CMK (cell line): ENCODE measurements at regions not wholly inside any gene's neighbourhood (a gene's known extent, or its start where the extent isn't known, plus 50 kb on each side); places are given as distances from the start of the nearest gene placed in this dataset.
"Not testable (repeated sequence)": the region's sequence is repeated elsewhere in the genome, so short reads cannot be mapped to it uniquely, and the experiment has no call there.

Experiments used
- DNase-seq: peaks from one replicate; pipeline ENCODE4 v3.0.0-alpha.2; 2010; ENCODE audit warnings: low read depth

GRCh38 chr7:98728555-98728954 is 111.5 kb downstream of the NPTX2 start:
- DNase-seq: no peak

- no peak for DNase-seq
Observed at GRCh38 chr7:98729121-98729520, 112.0 kb downstream of the NPTX2 start.

GRCh38 chr7:98730326-98730725 is 113.2 kb downstream of the NPTX2 start:
- no peak for DNase-seq

GRCh38 chr7:98731651-98732050 is 114.6 kb downstream of the NPTX2 start:
- no peak for DNase-seq

DNA sequence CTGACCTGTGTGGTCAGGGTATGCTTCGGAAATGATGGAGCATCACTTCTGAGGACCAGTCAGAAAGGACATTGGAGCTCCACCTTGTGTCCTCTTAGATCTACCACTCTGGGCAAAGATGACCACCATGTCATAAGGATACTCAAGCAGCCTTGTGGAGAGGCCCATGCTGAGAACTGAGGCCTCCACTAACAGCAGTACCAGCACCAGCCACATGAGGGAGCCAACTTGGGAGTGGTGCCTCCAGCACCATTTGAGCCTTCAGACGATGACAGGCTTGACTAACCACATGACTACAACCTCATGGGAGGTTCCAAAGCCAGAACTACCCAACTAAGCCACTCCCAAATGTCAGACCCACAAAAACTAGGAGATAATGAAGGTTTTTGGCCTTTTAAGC is 116.0 kb downstream of the NPTX2 start:
- peak; percentile 52 for DNase-seq

GRCh38 chr7:98735801-98736200 is 118.7 kb downstream of the NPTX2 start:
- no peak for DNase-seq

DNA sequence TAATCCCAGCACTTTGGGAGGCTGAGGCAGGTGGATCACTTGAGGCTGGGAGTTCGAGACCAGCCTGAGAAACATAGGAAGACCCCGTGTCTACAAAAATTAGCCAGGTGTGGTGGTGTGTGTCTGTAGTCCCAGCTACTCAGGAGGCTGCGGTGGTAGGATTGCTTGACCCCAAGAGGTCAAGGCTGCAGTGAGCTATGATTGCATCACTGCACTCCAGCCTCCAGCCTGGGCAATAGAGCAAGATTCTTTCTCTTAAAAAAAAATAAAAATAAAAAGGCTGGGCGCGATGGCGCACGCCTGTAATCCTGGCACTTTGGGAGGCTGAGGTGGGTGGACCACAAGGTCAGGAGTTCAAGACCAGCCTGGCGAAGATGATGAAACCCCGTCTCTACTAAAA is 119.4 kb downstream of the NPTX2 start:
- DNase-seq: not testable (repeated sequence)

DNA sequence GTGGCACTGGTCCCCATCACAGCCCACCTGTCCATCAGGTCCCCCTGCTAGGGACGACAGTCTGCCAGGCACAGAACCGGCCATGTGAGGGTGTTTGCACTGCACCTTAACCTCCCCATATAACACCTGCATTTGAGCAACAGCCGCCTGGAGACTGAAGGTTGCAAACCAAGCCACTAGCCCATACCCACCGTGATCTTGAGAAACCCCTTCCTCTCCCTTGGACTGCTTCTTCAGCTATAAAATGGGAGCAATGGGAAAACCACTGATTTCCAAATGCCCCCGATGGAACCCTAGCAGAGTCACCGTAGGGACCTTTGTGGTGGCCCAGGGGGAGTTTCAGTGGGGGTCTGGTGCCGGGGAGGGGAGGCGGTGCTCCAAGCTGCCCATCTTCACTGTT is 120.1 kb downstream of the NPTX2 start:
- no peak for DNase-seq

DNA sequence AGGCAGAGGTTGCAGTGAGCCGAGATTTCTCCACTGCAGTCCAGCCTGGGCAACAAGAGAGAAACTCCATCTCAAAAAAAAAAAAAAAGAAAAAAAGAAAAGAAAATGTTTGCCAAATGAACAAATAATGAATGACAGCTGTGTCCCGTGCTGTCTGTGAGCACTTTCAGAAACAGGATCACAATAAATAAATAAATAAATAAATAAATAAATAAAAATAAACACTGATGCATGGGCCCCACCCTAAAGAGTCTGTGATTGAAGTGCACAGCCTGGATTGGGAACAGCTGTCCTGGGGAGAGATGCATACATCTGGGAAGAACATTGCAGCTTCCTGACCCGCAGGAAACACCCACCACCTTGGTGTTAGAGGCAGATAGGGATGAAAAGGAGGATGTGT is 123.6 kb downstream of the NPTX2 start:
- no peak for DNase-seq

DNA sequence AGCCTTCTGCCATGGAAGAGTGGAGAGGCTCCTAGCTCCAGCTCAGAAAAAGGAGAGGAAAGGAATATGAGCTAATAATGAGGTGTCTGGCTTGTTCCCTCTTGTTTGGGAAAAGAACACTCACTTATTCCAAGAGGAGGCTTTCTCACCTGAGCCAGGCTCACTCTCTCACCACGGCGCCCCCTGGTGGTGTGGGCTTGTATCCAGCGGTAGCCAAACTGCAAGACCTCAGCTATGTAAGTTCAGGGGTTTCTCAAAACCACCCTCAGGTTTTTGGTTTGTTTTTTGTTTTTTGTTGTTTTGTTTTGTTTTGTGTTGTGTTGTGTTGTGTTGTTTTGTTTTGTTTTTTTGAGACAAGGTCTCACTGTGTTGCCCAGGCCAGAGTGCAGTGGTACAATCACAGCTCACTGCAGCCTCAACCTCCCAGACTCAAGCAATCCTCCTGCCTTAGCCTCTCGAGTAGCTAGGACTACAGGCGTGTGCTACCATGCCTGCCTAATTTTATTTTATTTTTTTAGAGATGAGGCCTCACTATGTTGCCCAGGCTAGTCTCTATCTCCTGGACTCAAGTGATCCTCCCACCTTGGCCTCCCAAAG is 124.0 kb downstream of the TMEM130 start:
- DNase-seq: peak; percentile 33

GRCh38 chr7:98748090-98748489 is 121.7 kb downstream of the TMEM130 start:
- no peak for DNase-seq

DNA sequence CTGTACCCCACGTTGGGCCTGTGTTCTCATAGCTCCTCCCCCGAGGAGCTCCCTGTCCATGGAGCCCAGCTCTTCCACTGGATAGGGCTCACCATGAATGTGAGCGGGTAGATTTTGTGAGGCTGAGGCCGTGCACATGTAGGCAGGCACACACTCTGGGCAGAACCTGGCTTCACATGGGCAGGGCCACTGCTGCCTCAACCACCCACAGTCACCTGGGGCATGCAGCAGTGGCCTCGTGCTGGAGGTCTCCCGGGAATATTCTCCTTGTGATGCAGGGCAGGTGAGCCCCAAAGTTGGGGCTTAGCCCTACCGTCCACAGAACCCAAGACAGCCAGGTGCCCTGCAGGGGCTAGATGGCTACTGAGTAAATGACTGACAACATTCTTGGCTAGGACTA is 116.6 kb downstream of the TMEM130 start:
- no peak for DNase-seq

GRCh38 chr7:98753989-98754479 is 115.8 kb downstream of the TMEM130 start:
- DNase-seq: no peak

- no peak for DNase-seq
Observed at GRCh38 chr7:98755138-98755898, 114.5 kb downstream of the TMEM130 start.

DNA sequence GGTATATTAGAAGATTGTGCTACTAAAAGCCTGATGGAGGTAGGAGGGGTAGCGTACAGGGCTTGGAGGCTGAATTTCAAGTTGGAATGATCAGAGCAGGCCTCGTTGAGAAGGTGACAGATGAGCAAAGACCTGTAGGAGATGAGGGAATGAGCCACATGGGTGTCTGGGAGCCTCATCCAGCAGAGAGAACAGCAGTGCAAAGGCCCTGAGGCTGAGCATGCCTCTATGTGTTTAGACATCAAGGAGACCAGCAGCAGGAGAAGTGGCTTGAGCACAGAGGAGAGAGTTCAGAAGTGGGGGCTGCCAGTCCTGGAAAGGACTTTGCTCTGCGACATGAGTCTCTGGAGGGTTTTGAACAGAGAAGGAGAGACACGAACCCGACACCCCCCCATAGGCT is 111.7 kb downstream of the TMEM130 start:
- DNase-seq: no peak

GRCh38 chr7:98760201-98760651 is 109.6 kb downstream of the TMEM130 start:
- no peak for DNase-seq

DNA sequence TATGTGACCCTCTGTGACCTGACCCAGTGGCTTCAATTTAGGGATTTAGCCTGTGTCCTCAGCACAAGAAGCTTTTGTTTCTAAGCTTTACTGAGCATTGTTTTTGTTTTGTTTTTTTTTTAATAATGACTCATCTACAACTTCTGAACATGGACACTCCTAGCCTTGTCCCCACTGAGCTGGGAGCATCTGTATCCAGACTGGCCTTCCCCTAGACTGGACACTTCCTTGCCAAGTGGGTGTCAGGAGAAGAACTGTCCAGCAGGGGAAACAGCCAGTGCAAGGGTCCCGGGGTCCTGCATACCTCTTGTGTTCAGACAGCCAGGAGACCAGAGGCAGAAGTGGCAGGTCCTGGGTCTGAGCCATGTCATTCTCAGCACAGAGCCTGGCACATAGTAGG is 108.6 kb downstream of the TMEM130 start:
- DNase-seq: no peak

DNA sequence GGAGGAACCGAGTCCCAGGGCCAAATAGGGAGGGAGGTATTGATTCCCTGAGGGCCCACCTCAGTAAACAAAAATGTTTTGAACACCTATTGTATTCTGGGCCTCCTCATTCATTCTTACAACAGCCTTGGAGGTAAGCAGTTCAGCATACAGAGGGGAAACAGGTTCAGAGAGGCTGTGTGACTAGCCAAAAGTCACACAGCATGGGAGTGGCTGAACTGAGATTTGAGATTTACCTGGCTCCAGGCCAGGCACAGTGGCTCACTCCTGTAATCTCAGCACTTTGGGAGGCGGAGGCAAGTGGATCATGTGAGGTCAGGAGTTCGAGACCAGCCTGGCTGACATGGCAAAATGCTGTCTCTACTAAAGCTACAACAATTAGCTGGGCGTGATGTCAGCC is 107.2 kb downstream of the TMEM130 start:
- no peak for DNase-seq

DNA sequence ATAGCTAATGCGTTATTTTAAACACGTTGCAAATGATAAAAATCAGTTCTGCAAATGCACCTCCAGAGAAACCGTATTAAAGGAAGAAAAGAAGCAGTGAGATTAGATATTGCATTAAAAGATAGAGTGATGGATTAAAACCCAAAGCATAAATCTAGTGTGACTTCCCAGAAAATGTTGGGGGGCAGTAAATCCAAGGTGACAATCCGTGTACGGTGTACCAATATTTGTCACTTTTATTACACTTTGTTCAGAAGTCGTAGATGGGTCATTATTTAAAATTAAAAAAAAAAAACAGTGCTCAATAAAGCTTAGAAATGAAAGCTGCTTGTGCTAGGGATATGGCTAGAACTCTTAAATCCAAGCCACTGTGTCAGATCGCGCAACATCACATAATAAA is 106.4 kb downstream of the TMEM130 start:
- no peak for DNase-seq

DNA sequence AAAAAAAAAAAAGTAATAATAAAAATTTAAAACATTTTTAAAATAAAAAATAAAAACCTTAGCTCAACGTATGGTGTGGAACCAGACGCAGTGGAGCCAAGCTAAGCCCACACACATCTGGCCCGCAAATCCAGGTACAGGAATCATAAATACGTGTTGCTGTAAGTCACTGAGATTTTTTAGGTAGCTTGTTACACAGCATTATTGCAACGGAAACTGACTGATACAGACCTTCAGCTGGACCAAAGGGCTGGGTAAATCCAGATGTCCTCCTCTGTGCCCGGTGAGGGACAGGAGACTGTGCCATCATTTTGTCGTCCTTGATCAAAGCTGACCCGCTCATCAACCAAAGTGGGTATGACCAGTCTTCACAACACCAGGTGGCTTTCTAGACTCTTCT is 104.9 kb downstream of the TMEM130 start:
- DNase-seq: no peak

- DNase-seq: not testable (repeated sequence)
Observed at GRCh38 chr7:98770085-98770484, 99.7 kb downstream of the TMEM130 start.

DNA sequence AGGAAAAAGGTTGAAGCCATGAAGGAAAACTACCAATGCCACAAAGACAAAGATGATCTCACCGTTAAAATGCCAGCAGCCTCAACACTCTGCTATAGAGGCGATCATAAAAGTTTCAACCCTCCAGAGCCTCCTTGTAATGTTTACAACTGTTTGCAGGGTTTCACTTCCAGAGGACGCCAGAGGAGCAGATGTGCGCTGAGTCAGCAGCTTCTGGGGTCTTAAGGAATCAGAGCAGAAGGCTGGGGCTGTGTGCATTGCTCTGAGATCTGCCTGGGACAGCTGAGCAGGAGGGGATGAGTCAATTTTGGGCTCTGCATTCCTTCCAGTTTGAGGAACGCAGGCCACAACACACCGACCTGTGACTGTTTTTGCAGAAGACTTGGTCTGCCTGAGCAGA is 98.3 kb downstream of the TMEM130 start:
- no peak for DNase-seq

DNA sequence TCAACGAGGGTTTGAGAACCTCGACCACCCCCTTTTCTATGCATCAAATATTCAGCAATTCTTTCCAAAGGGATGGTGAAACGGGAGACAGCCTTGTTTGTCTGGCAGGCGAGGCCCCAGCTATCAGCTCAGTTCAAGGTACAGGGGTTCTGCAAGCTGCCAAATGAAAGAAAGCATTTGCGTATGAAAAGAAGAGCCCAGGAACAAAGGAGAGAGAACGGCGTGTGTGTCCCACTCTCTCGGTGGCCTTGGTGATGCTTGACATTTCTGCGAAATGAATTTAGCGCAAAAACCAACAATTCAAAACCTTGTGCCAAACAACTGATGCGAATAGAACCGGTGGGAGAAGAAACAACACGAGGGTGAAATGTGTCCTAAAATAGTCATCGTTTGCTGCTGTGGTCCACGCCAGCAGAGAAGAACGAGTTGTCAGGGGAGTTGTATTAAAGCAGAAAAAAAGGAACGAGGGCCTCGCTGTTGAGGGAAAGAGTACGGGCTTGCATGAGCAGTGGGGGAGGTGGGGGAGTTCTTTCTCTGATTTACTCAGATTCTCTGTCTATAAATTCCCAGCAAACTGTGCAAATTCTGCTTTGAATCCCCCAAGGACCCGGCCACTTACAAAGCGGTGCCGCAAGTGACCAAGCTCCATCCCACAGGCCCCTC is 97.7 kb downstream of the TMEM130 start:
- DNase-seq: no peak
